Caco-2 (cell line): ENCODE measurements at regions not wholly inside any gene's neighbourhood (a gene's known extent, or its start where the extent isn't known, plus 50 kb on each side); places are given as distances from the start of the nearest gene placed in this dataset.

ENCODE experiments used
- BruUV-seq: library from RNA; stranded (reverse); fragments of 400-500 nt; replicated peaks from 2 replicates; lab custom pipeline; 2021; lab: Mats Ljungman, UMichigan
- CTCF ChIA-PET: fragments of 300-600 bp; sonication (Branson Sonifier 250); formaldehyde crosslinking; loops from one replicate; lab custom pipeline; 2022; ENCODE audit warnings: antibody characterized with exemption; lab: Charles Lee
- POLR2A ChIA-PET: fragments of 300-600 bp; sonication (Branson Sonifier 250); formaldehyde crosslinking; loops from one replicate; lab custom pipeline; 2022; ENCODE audit warnings: antibody characterized with exemption; lab: Charles Lee
- DNase-seq, 2 experiments: peaks; one replicate each; pipeline versions ENCODE4 v3.0.0 to v3.0.0-alpha.2; 2020 to 2022
- H3K27me3 ChIP-seq: replicated peaks from 2 replicates; pipeline ENCODE4 v1.6.0; 2011; ENCODE audit warnings: low read length; ENCODE audit not compliant: control insufficient read depth, insufficient read depth
- H3K36me3 ChIP-seq: 2 replicates; pipeline ENCODE4 v1.5.1; 2011; ENCODE audit warnings: low read length; ENCODE audit not compliant: control insufficient read depth, insufficient read depth
- H3K4me1 ChIP-seq: fragments of 250-450 bp; sonication (Bioruptor Pico); 2 replicates; pipeline ENCODE4 v1.5.1; 2020; ENCODE audit warnings: mild to moderate bottlenecking
- H3K4me3 ChIP-seq: 2 replicates; pipeline ENCODE4 v1.5.1; 2011; ENCODE audit warnings: low read depth, mild to moderate bottlenecking, control low read depth, low read length
- H3K9me3 ChIP-seq: fragments of 250-450 bp; sonication (Bioruptor Pico); 2 replicates; pipeline ENCODE4 v1.5.1; 2020; ENCODE audit warnings: mild to moderate bottlenecking, moderate library complexity
- H3K27ac Mint-ChIP-seq: one replicate; pipeline ENCODE4 v1.8.0; 2022; ENCODE audit warnings: mixed read lengths; ENCODE audit not compliant: unreplicated experiment
- H3K27me3 Mint-ChIP-seq: one replicate; pipeline ENCODE4 v1.8.0; 2022; ENCODE audit warnings: mixed read lengths; ENCODE audit not compliant: insufficient read depth, unreplicated experiment
- H3K36me3 Mint-ChIP-seq: one replicate; pipeline ENCODE4 v1.8.0; 2022; ENCODE audit warnings: mild to moderate bottlenecking, mixed read lengths; ENCODE audit not compliant: insufficient read depth, unreplicated experiment
- H3K4me1 Mint-ChIP-seq: one replicate; pipeline ENCODE4 v1.8.0; 2022; ENCODE audit warnings: low read depth, mixed read lengths; ENCODE audit not compliant: unreplicated experiment
- H3K4me3 Mint-ChIP-seq: one replicate; pipeline ENCODE4 v1.8.0; 2022; ENCODE audit warnings: mild to moderate bottlenecking, moderate library complexity, mixed read lengths; ENCODE audit not compliant: unreplicated experiment
- H3K9me3 Mint-ChIP-seq: one replicate; pipeline ENCODE4 v1.8.0; 2022; ENCODE audit warnings: mixed read lengths; ENCODE audit not compliant: unreplicated experiment
- CTCF ChIP-seq, 2 experiments: fragments of 200-600 bp in 1 of 2; IDR thresholded peaks; 1 replicate in 1 of 2; 2 replicates in 1 of 2; pipeline versions ENCODE4 v1.5.1 to v1.8.0; 2011 to 2022; ENCODE audit warnings: antibody characterized with exemption in 1 of 2, control low read depth in 1 of 2, inconsistent platforms in 1 of 2, low read depth in 1 of 2, low read length in 1 of 2, mild to moderate bottlenecking in 1 of 2, moderate library complexity in 1 of 2; ENCODE audit not compliant: insufficient read depth in 1 of 2, severe bottlenecking in 1 of 2, unreplicated experiment in 1 of 2
- intact Hi-C: fragments of 100-400 bp; cut with micrococcal nuclease; formaldehyde crosslinking; loops from one replicate; pipeline ENCODE4 v1.10.0; 2022; ENCODE audit not compliant: unreplicated experiment

GRCh38 chr3:62956411-62956810, 81.2 kb upstream of the CADPS start:
- ChIA-PET POLR2A (no interaction called here), CTCF (no interaction called here)
- no TSS peak for BruUV-seq
- no peaks in the 10 kb centered on the region for H3K9me3 ChIP-seq
- H3K27ac Mint-ChIP-seq: no peak overlapping the region
- TF ChIP-seq CTCF (IDR thresholded peaks at IDR 0.05; ENCODE audit: insufficient read depth in 1 of 2, low read depth in 1 of 2, low read length in 1 of 2, severe bottlenecking in 1 of 2, unreplicated experiment in 1 of 2): no peak
- H3K9me3 Mint-ChIP-seq: no peaks in the 10 kb centered on the region
- H3K27me3 ChIP-seq: no peaks in the 10 kb centered on the region
- no peaks in the 10 kb centered on the region for H3K36me3 Mint-ChIP-seq
- DNase-seq: no peak
- intact Hi-C loops: no loop called here
- no peaks in the 10 kb centered on the region for H3K36me3 ChIP-seq
- H3K4me1 ChIP-seq: no peaks in the 10 kb centered on the region
- H3K4me3 ChIP-seq: no peak overlapping the region
- H3K27me3 Mint-ChIP-seq: peaks cover 2% of the 10 kb centered on the region
- no peaks in the 10 kb centered on the region for H3K4me1 Mint-ChIP-seq
- no peak overlapping the region for H3K4me3 Mint-ChIP-seq

- H3K27ac Mint-ChIP-seq: no peak overlapping the region
These were observed 86.8 kb upstream of the CADPS start for GRCh38 chr3:62961874-62962556.

GRCh38 chr3:62962714-62963113, 87.5 kb upstream of the CADPS start:
- Histone ChIP-seq H3K36me3 (no peaks in the 10 kb centered on the region), H3K4me1 (no peaks in the 10 kb centered on the region), H3K4me3 (no peak overlapping the region), H3K27me3 (no peaks in the 10 kb centered on the region), H3K9me3 (no peaks in the 10 kb centered on the region)
- no peaks in the 10 kb centered on the region for H3K4me1 Mint-ChIP-seq
- no peaks in the 10 kb centered on the region for H3K9me3 Mint-ChIP-seq
- no peak for TF ChIP-seq CTCF (IDR thresholded peaks at IDR 0.05; ENCODE audit: insufficient read depth in 1 of 2, low read depth in 1 of 2, low read length in 1 of 2, severe bottlenecking in 1 of 2, unreplicated experiment in 1 of 2)
- DNase-seq: no peak
- no peaks in the 10 kb centered on the region for H3K36me3 Mint-ChIP-seq
- intact Hi-C loops: no loop called here
- no peak overlapping the region for H3K27ac Mint-ChIP-seq
- POLR2A ChIA-PET: no interaction called here
- CTCF ChIA-PET: no interaction called here
- H3K4me3 Mint-ChIP-seq: no peak overlapping the region
- H3K27me3 Mint-ChIP-seq: peaks cover 6% of the 10 kb centered on the region
- BruUV-seq: no TSS peak

More at GRCh38 chr3:62961874-62962556, 86.8 kb upstream of the CADPS start:
- no peak for TF ChIP-seq CTCF (IDR thresholded peaks at IDR 0.05; ENCODE audit: insufficient read depth in 1 of 2, low read depth in 1 of 2, low read length in 1 of 2, severe bottlenecking in 1 of 2, unreplicated experiment in 1 of 2)
- Mint-ChIP-seq H3K27me3 (peaks cover 6% of the 10 kb centered on the region), H3K4me3 (no peak overlapping the region), H3K9me3 (no peaks in the 10 kb centered on the region), H3K36me3 (no peaks in the 10 kb centered on the region), H3K4me1 (no peaks in the 10 kb centered on the region)
- intact Hi-C loops: no loop called here
- no peak for DNase-seq
- BruUV-seq: no TSS peak
- H3K36me3 ChIP-seq: no peaks in the 10 kb centered on the region
- ChIA-PET CTCF (no interaction called here), POLR2A (no interaction called here)
- H3K4me1 ChIP-seq: no peaks in the 10 kb centered on the region
- H3K4me3 ChIP-seq: no peak overlapping the region
- no peaks in the 10 kb centered on the region for H3K27me3 ChIP-seq
- H3K9me3 ChIP-seq: no peaks in the 10 kb centered on the region
